Nucleus accumbens (tissue), 56 donors: ENCODE measurements at regions not wholly inside any gene's neighbourhood (a gene's known extent, or its start where the extent isn't known, plus 50 kb on each side); places are given as distances from the start of the nearest gene placed in this dataset.
"Not testable (repeated sequence)": the region's sequence is repeated elsewhere in the genome, so short reads cannot be mapped to it uniquely, and the experiment has no call there.

Experiments
- DNase-seq, 56 donors: peaks; one replicate each; lab custom pipeline; 2025; lab: John Stamatoyannopoulos, UW

GRCh38 chr14:58920230-58920629, 268.2 kb upstream of the DAAM1 start:
- no peak for DNase-seq

- not testable (repeated sequence) for DNase-seq
Observed at GRCh38 chr14:58922201-58922940, 266.1 kb upstream of the DAAM1 start.

- DNase-seq = no peak
Observed at GRCh38 chr14:58923751-58924405, 264.6 kb upstream of the DAAM1 start.

- DNase-seq = no peak
Observed at GRCh38 chr14:58941629-58942028, 246.8 kb upstream of the DAAM1 start.

GRCh38 chr14:58942516-58942915, 246.0 kb upstream of the DAAM1 start:
- no peak for DNase-seq

- peak in 39 of 56 donors; percentile 1 to 81 (median 27) for DNase-seq
Observed at GRCh38 chr14:58944343-58944967, 244.0 kb upstream of the DAAM1 start.

- DNase-seq = no peak
Observed at GRCh38 chr14:58944968-58945356, 243.5 kb upstream of the DAAM1 start.

GRCh38 chr14:58946431-58946830, 242.0 kb upstream of the DAAM1 start:
- no peak for DNase-seq

GRCh38 chr14:58947156-58947555, 241.3 kb upstream of the DAAM1 start:
- DNase-seq = no peak

GRCh38 chr14:58947814-58948445, 240.5 kb upstream of the DAAM1 start:
- peak in 17 of 56 donors; percentile 0 to 56 (median 7) for DNase-seq

- no peak for DNase-seq
Observed at GRCh38 chr14:58950555-58950954, 237.9 kb upstream of the DAAM1 start.

- DNase-seq = no peak
Observed at GRCh38 chr14:58951143-58951542, 237.3 kb upstream of the DAAM1 start.

- no peak for DNase-seq
Observed at GRCh38 chr14:58954052-58954451, 234.4 kb upstream of the DAAM1 start.

GRCh38 chr14:58954901-58955861, 233.3 kb upstream of the DAAM1 start:
- no peak for DNase-seq

GRCh38 chr14:58961045-58961731, 227.3 kb upstream of the DAAM1 start:
- DNase-seq = no peak

GRCh38 chr14:58963873-58964597, 224.4 kb upstream of the DAAM1 start:
- no peak for DNase-seq

GRCh38 chr14:58964598-58964928, 223.9 kb upstream of the DAAM1 start:
- no peak for DNase-seq

GRCh38 chr14:58965601-58966000, 222.9 kb upstream of the DAAM1 start:
- DNase-seq = no peak

GRCh38 chr14:58966997-58967396, 221.5 kb upstream of the DAAM1 start:
- DNase-seq = no peak
